Jurkat, Clone E6-1 (cell line): ENCODE measurements at regions not wholly inside any gene's neighbourhood (a gene's known extent, or its start where the extent isn't known, plus 50 kb on each side); places are given as distances from the start of the nearest gene placed in this dataset.
A peak's percentile ranks its signal among the peaks of the same experiment; 100 is the strongest.

ENCODE experiments used
- DNase-seq: peaks from one replicate; pipeline ENCODE4 v3.0.0-alpha.2; 2011; ENCODE audit warnings: low read depth, low spot score
- H3K4me3 ChIP-seq: 2 replicates; pipeline ENCODE4 v1.5.1; 2011; ENCODE audit warnings: mild to moderate bottlenecking, low read length, control low read depth, moderate library complexity

GRCh38 chr1:218980881-218981280 lies 192.8 kb upstream of the LYPLAL1 start:
- no peak overlapping the region for H3K4me3 ChIP-seq
- no peak for DNase-seq

GRCh38 chr1:218982482-218982881 lies 191.2 kb upstream of the LYPLAL1 start:
- no peak for DNase-seq
- no peak overlapping the region for H3K4me3 ChIP-seq

GRCh38 chr1:218983433-218983832 lies 190.2 kb upstream of the LYPLAL1 start:
- H3K4me3 ChIP-seq = no peak overlapping the region
- no peak for DNase-seq

- no peak overlapping the region for H3K4me3 ChIP-seq
- DNase-seq = peak; percentile 17
Measured at GRCh38 chr1:218983848-218984247, 189.8 kb upstream of the LYPLAL1 start.

- no peak overlapping the region for H3K4me3 ChIP-seq
- DNase-seq = no peak
Measured at GRCh38 chr1:218985424-218985984, 188.2 kb upstream of the LYPLAL1 start.

- H3K4me3 ChIP-seq = no peak overlapping the region
- no peak for DNase-seq
Measured at GRCh38 chr1:218986816-218987215, 186.9 kb upstream of the LYPLAL1 start.

- DNase-seq = no peak
- H3K4me3 ChIP-seq = no peak overlapping the region
Measured at GRCh38 chr1:218990019-218990418, 183.7 kb upstream of the LYPLAL1 start.

- no peak for DNase-seq
Measured at GRCh38 chr1:218991089-218991488, 182.6 kb upstream of the LYPLAL1 start.

GRCh38 chr1:218994615-218995014 lies 179.1 kb upstream of the LYPLAL1 start:
- no peak overlapping the region for H3K4me3 ChIP-seq
- no peak for DNase-seq

More at GRCh38 chr1:218991089-218991488, 182.6 kb upstream of the LYPLAL1 start:
- no peak overlapping the region for H3K4me3 ChIP-seq

GRCh38 chr1:218995091-218995665 lies 178.5 kb upstream of the LYPLAL1 start:
- no peak for DNase-seq
- H3K4me3 ChIP-seq = no peak overlapping the region

- H3K4me3 ChIP-seq = no peak overlapping the region
- DNase-seq = no peak
Measured at GRCh38 chr1:218996362-218996761, 177.3 kb upstream of the LYPLAL1 start.

- DNase-seq = no peak
- H3K4me3 ChIP-seq = no peak overlapping the region
Measured at GRCh38 chr1:219000005-219000404, 173.7 kb upstream of the LYPLAL1 start.

- no peak overlapping the region for H3K4me3 ChIP-seq
- DNase-seq = no peak
Measured at GRCh38 chr1:219000631-219001030, 173.0 kb upstream of the LYPLAL1 start.

GRCh38 chr1:219010720-219011119 lies 163.0 kb upstream of the LYPLAL1 start:
- no peak for DNase-seq
- no peak overlapping the region for H3K4me3 ChIP-seq

GRCh38 chr1:219020386-219020785 lies 153.3 kb upstream of the LYPLAL1 start:
- no peak overlapping the region for H3K4me3 ChIP-seq
- DNase-seq = no peak

- no peak overlapping the region for H3K4me3 ChIP-seq
- no peak for DNase-seq
Measured at GRCh38 chr1:219020846-219021245, 152.8 kb upstream of the LYPLAL1 start.

- no peak overlapping the region for H3K4me3 ChIP-seq
- DNase-seq = no peak
Measured at GRCh38 chr1:219027146-219027673, 146.5 kb upstream of the LYPLAL1 start.

GRCh38 chr1:219031809-219032208 lies 141.9 kb upstream of the LYPLAL1 start:
- H3K4me3 ChIP-seq = no peak overlapping the region
- DNase-seq = no peak

- H3K4me3 ChIP-seq = no peak overlapping the region
- DNase-seq = no peak
Measured at GRCh38 chr1:219038398-219038797, 135.3 kb upstream of the LYPLAL1 start.

- H3K4me3 ChIP-seq = no peak overlapping the region
- DNase-seq = no peak
Measured at GRCh38 chr1:219039017-219039681, 134.5 kb upstream of the LYPLAL1 start.
